ENCODE measurements at regions not wholly inside any gene's neighbourhood (a gene's known extent, or its start where the extent isn't known, plus 50 kb on each side); places are given as distances from the start of the nearest gene placed in this dataset.
A peak's percentile ranks its signal among the peaks of the same experiment; 100 is the strongest.

DNA sequence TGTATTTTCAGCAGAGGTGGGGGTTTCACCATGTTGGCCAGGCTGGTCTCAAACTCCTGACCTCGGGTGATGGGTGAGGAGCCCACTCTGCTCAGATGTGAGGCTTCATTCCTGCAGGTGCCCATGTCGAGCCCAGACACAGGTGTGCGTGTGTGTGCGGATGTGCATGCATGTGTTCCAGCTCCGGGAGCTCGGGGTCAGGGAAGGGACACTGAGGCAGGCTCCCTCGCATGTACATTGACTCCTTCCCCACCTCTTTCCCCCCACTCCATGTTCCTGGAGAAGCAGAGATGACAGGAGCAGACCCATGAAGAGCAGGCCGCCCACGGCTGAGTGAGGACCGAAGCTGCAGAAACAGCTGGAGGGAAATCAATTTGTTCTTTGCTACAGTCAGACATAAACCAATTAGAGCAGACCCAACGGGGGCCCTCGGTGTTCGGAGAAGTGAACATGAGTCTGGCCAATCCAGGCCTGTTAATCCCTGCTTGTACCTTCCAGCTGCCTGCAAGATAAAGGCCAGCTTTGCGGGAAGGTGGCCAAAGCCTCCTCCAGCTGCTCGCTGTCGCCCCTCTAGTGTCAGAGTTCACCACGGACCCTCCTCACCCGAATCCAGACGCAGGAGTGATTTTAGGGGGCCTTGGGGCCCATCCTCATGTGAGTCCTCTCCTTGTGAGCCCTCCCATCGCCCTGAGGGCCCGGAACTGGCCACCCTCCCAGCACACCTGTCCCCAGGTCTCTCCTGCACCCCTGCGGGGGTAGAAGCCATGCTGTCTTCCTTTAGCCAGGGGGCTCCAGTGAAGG is 321.0 kb upstream of the RTL1 start:
- DNase-seq (ENCODE audit: extremely low read depth in 1 of 11, low read depth in 9 of 11, low spot score in 4 of 11), result peak in 5 of 11 donors; percentile 28 to 55 (median 46)

DNA sequence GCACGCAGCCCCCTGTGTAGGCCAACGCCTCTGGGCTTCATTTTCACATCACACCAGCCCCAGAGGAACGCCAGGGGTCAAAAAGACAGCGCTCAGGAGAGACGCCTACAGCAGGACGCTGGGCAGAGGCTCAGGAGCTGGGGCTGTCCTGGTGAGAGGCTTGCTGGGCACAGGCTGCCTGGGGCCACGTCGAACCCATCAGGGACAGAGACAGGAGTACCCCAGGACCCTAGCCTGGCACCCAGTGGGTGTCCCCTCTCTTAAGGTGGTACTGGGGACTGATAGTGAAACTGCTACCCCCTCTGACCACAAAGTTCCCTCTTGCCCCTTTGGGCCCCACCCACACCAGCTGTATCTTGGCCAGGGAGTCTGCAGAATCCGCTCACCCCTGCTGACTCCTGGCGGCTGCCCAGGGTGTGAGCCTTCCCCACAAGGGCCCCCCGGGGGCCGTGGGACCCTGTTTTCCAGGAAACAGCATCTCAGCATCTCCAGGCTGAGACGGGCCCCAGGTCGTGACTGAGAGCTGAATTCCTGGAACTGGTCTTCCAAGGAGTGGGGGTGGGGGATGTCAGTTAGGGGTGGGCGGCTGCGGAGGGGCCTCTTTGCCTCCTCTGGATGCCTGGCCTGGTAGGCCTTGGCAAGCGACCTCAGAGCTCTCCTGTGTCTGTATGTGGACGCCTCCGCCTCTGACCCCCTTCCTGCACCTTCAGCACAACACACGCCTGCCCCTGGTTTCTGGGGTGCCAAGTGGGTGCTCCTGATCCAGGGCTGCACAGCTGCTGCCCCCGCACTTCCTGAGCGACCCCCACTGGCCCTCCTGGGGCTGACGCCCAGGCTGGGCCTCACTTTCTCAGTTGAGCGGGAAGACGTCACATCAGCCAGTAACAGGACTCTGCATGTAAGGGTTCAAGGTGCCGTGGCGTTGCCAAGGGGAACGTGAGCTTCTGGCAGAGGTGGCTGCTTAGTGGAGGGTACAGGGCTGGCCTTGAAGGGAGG is 321.9 kb upstream of the RTL1 start:
- DNase-seq (ENCODE audit: extremely low read depth in 1 of 11, low read depth in 9 of 11, low spot score in 4 of 11), result peak in 4 of 11 donors; percentile 43 to 66 (median 54)

- DNase-seq (ENCODE audit: extremely low read depth in 1 of 11, low read depth in 9 of 11, low spot score in 4 of 11), result no peak
These were observed 322.7 kb upstream of the RTL1 start for GRCh38 chr14:101226265-101226602.

GRCh38 chr14:101226603-101227425 is 323.3 kb upstream of the RTL1 start:
- no peak for DNase-seq (ENCODE audit: extremely low read depth in 1 of 11, low read depth in 9 of 11, low spot score in 4 of 11)

- no peak for DNase-seq (ENCODE audit: extremely low read depth in 1 of 11, low read depth in 9 of 11, low spot score in 4 of 11)
These were observed 324.4 kb upstream of the RTL1 start for GRCh38 chr14:101227611-101228594.

GRCh38 chr14:101228949-101229541 is 325.5 kb upstream of the RTL1 start:
- no peak for DNase-seq (ENCODE audit: extremely low read depth in 1 of 11, low read depth in 9 of 11, low spot score in 4 of 11)

- no peak for DNase-seq (ENCODE audit: extremely low read depth in 1 of 11, low read depth in 9 of 11, low spot score in 4 of 11)
These were observed 326.1 kb upstream of the RTL1 start for GRCh38 chr14:101229666-101230065.

- DNase-seq (ENCODE audit: extremely low read depth in 1 of 11, low read depth in 9 of 11, low spot score in 4 of 11), result no peak
These were observed 326.8 kb upstream of the RTL1 start for GRCh38 chr14:101230161-101230850.

DNA sequence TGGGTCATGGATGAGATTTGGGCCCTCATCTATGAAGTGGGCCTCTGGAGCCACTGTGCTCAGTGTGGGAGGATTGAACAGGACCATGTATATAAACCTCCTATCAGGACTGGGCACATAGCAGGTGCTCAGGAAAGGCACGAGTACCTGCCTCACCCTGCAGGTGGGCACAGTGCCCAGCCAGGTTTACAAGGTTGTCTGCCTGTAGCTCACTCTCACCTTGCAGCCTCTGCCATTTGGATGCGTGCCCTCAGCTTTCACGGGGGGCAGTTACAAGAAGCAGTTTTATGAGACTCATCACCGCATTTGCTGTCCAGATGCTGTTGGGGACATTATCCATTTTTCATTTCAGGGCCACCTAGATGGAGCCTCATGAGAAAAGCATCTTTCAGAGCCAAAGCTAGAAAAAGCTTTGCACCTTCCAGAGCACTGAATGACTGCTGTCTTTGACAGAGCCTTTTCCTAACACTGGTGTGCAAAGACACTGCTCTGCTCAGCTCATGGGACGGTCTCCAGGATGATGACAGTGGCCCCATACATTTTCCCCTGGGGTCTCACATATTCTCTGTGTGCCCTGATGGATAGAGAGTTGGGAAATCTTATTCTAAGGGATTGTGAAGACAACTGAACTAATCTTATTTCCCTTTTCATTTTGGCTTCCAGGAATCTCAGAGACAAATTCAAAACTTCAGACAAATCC is 327.5 kb upstream of the RTL1 start:
- no peak for DNase-seq (ENCODE audit: extremely low read depth in 1 of 11, low read depth in 9 of 11, low spot score in 4 of 11)

DNA sequence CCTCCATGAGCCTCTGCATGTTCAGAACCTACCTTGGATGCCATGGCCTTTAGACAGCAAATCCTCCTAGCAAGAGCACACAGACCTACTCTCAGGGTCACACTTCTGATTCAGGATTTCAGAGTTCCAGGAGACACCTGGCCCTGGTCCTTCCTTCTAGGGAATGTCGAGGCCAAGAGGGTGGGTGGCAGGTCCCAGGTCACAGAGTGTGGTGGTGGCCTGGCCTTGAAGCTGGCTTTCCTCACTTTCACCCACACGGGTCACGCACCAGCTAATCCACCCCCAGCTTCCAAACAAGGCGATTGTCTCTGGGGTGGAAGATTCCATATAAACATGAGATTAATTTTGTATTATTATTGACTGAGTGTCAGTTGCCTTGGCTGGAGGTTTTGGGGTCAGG is 328.3 kb upstream of the RTL1 start:
- no peak for DNase-seq (ENCODE audit: extremely low read depth in 1 of 11, low read depth in 9 of 11, low spot score in 4 of 11)

DNA sequence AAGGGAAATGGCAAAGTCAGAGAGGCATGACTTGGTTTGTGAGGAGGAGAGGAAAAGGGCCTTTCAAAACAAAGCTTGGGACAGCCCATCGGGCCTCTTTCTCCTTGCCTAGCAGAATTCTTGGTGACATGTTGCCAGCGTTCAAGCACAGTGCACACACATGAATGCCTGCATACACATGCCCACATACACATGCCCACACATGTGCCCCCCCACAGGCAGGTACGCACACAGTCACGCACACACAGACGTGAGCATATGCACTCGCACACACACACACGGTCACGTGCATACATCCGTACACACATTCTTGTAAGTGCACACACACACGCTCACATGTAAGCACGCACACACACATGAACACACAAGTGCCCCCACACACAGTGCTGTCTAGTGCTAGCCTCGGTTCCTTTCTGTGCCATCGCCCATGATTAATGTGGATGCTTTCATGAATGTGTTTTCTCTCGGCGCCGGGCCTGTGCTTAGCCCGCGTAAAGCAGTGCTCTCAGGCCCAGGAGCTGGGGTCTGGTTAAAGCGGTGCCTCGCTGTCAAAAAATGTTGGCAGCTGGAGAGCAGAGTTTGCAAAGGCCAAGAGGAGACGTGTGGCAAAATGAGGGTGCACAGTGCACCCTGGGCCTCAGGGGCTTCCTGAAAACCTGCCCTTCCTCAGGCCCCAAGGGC is 328.8 kb upstream of the DIO3 start:
- DNase-seq (ENCODE audit: extremely low read depth in 1 of 11, low read depth in 9 of 11, low spot score in 4 of 11), result no peak

- DNase-seq (ENCODE audit: extremely low read depth in 1 of 11, low read depth in 9 of 11, low spot score in 4 of 11), result no peak
These were observed 328.3 kb upstream of the DIO3 start for GRCh38 chr14:101233021-101233366.

- no peak for DNase-seq (ENCODE audit: extremely low read depth in 1 of 11, low read depth in 9 of 11, low spot score in 4 of 11)
These were observed 327.9 kb upstream of the DIO3 start for GRCh38 chr14:101233391-101233790.

- no peak for DNase-seq (ENCODE audit: extremely low read depth in 1 of 11, low read depth in 9 of 11, low spot score in 4 of 11)
These were observed 327.5 kb upstream of the DIO3 start for GRCh38 chr14:101233808-101234207.

DNA sequence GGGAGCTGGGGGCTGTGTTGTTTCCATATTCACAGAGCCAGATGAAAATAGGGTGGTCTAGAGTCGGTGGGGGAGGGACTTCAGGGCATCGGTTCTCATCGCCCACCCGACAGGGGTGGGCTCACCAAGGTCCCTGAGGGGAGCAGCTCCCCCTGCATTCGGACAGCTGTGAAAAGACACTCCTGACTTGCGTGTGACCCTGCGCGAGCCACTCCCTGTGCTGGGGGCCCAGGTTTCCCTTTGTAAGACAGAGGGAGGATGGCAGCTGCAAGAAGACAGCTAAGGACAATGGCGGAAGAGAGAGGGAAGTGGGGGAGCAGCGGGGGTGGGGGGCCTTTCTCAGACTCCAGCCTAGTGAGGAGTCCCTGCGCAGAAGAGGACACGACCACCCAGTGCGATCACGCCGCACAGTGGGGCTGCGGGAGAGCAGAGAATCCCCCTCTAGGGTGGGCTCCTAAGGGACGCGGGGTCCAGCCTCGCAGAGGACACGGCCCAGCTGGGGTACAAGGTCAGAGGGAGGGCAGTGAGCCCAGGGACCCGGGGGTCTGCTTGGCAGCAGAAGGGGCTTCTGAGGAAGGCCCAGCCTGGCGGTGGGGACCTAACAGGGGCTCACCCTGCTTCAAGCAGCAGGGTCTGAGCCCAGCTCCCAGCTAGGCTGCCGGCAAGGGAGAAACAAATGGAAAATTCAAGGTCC is 326.9 kb upstream of the DIO3 start:
- DNase-seq (ENCODE audit: extremely low read depth in 1 of 11, low read depth in 9 of 11, low spot score in 4 of 11), result no peak

GRCh38 chr14:101234999-101235334 is 326.3 kb upstream of the DIO3 start:
- no peak for DNase-seq (ENCODE audit: extremely low read depth in 1 of 11, low read depth in 9 of 11, low spot score in 4 of 11)

Measured in renal cortex interstitium (tissue), 11 donors.